ENCODE measurements at regions not wholly inside any gene's neighbourhood (a gene's known extent, or its start where the extent isn't known, plus 50 kb on each side); places are given as distances from the start of the nearest gene placed in this dataset.

DNA sequence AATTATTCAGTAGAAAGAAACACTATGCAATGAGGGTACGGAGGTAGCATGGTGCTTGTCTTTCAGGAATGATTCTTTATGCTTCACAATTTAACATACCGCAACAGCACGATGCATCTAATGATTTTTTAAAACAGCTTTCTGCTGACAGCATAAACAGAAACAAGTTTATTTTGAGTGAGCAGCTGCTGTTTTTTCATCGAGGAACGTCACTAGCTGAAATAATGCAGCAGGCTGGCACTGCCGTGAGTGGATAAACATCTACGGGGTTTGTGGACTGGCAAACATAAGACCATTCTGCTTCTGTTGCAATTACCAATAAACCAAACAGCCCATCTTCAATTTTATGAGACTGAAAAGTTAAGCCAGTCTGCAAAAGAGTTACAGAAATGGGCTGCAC, 871.8 kb downstream of the RPS29 start:
- TF ChIP-seq, protein P1, sequence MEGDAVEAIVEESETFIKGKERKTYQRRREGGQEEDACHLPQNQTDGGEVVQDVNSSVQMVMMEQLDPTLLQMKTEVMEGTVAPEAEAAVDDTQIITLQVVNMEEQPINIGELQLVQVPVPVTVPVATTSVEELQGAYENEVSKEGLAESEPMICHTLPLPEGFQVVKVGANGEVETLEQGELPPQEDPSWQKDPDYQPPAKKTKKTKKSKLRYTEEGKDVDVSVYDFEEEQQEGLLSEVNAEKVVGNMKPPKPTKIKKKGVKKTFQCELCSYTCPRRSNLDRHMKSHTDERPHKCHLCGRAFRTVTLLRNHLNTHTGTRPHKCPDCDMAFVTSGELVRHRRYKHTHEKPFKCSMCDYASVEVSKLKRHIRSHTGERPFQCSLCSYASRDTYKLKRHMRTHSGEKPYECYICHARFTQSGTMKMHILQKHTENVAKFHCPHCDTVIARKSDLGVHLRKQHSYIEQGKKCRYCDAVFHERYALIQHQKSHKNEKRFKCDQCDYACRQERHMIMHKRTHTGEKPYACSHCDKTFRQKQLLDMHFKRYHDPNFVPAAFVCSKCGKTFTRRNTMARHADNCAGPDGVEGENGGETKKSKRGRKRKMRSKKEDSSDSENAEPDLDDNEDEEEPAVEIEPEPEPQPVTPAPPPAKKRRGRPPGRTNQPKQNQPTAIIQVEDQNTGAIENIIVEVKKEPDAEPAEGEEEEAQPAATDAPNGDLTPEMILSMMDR (IDR thresholded peaks at IDR 0.05 in 4 of 5, conservative IDR thresholded peaks at IDR 0.05 in 1 of 5): no peak
- TF ChIP-seq POLR2A (IDR thresholded peaks at IDR 0.05): no peak

Data from gastrocnemius medialis (tissue), 4 donors.